Karpas-422 (cell line): ENCODE measurements at regions not wholly inside any gene's neighbourhood (a gene's known extent, or its start where the extent isn't known, plus 50 kb on each side); places are given as distances from the start of the nearest gene placed in this dataset.

ENCODE experiments used
- DNase-seq: peaks from one replicate; pipeline ENCODE4 v3.0.0-alpha.2; 2015
- H2AFZ ChIP-seq: fragments of 200-600 bp; sonication (generic); 2 replicates; pipeline ENCODE4 v1.6.1; 2014; ENCODE audit warnings: antibody characterized with exemption, low read length, mixed read lengths
- H3K27ac ChIP-seq: fragments of 200-600 bp; sonication (generic); 2 replicates; pipeline ENCODE4 v1.5.1; 2014; ENCODE audit warnings: mild to moderate bottlenecking, low read length, moderate library complexity
- H3K27me3 ChIP-seq: fragments of 200-600 bp; sonication (generic); 2 replicates; pipeline ENCODE4 v1.6.1; 2014; ENCODE audit warnings: low read length, mixed read lengths
- H3K36me3 ChIP-seq: fragments of 200-600 bp; sonication (generic); 2 replicates; pipeline ENCODE4 v1.6.1; 2014; ENCODE audit warnings: low read length, mixed read lengths; ENCODE audit not compliant: insufficient read depth
- H3K4me1 ChIP-seq: fragments of 200-600 bp; sonication (generic); 2 replicates; pipeline ENCODE4 v1.6.1; 2014; ENCODE audit warnings: mild to moderate bottlenecking, low read length, mixed read lengths
- H3K4me2 ChIP-seq: fragments of 200-600 bp; sonication (generic); 2 replicates; pipeline ENCODE4 v1.6.1; 2014; ENCODE audit warnings: low read length, low read depth, mild to moderate bottlenecking; ENCODE audit not compliant: poor library complexity, severe bottlenecking
- H3K4me3 ChIP-seq: fragments of 200-600 bp; sonication (generic); 2 replicates; pipeline ENCODE4 v1.5.1; 2014; ENCODE audit warnings: mild to moderate bottlenecking, antibody characterized with exemption, low read length, mixed read lengths
- H3K79me2 ChIP-seq: fragments of 200-600 bp; sonication (generic); 2 replicates; pipeline ENCODE4 v1.6.1; 2014; ENCODE audit warnings: mild to moderate bottlenecking, low read length, mixed read lengths
- H3K9ac ChIP-seq: fragments of 200-600 bp; sonication (generic); 2 replicates; pipeline ENCODE4 v1.6.0; 2014; ENCODE audit warnings: low read length
- H3K9me2 ChIP-seq: fragments of 200-600 bp; sonication (generic), shearing (Covaris generic); replicated peaks from 2 replicates; pipeline ENCODE4 v1.6.0; 2014; ENCODE audit warnings: mild to moderate bottlenecking, low read length, moderate library complexity; ENCODE audit not compliant: insufficient read depth
- H3K9me3 ChIP-seq: fragments of 300-700, 200-600 bp; sonication (generic); 2 replicates; pipeline ENCODE4 v1.6.1; 2014; ENCODE audit warnings: low read length, mixed read lengths
- H4K20me1 ChIP-seq: fragments of 200-600 bp; sonication (generic); 2 replicates; pipeline ENCODE4 v1.6.1; 2014; ENCODE audit warnings: mild to moderate bottlenecking, antibody characterized with exemption, low read length, low read depth; ENCODE audit not compliant: insufficient read depth

GRCh38 chr15:62856466-62857246 is 185.9 kb upstream of the TPM1 start:
- Histone ChIP-seq H3K27ac (no peak overlapping the region), H4K20me1 (no peaks in the 10 kb centered on the region), H3K4me3 (no peak overlapping the region), H3K36me3 (no peaks in the 10 kb centered on the region), H3K79me2 (no peaks in the 10 kb centered on the region), H3K9me3 (no peaks in the 10 kb centered on the region), H3K27me3 (no peaks in the 10 kb centered on the region), H2AFZ (no peak overlapping the region), H3K9me2 (no peaks in the 10 kb centered on the region), H3K9ac (no peak overlapping the region), H3K4me1 (no peaks in the 10 kb centered on the region), H3K4me2 (no peak overlapping the region)
- DNase-seq: no peak

GRCh38 chr15:62857411-62857853 is 185.1 kb upstream of the TPM1 start:
- Histone ChIP-seq H3K9ac (no peak overlapping the region), H4K20me1 (no peaks in the 10 kb centered on the region), H3K27ac (no peak overlapping the region), H3K4me1 (no peaks in the 10 kb centered on the region), H3K27me3 (no peaks in the 10 kb centered on the region), H3K36me3 (no peaks in the 10 kb centered on the region), H3K4me3 (no peak overlapping the region), H3K79me2 (no peaks in the 10 kb centered on the region), H3K9me2 (no peaks in the 10 kb centered on the region), H2AFZ (no peak overlapping the region), H3K9me3 (no peaks in the 10 kb centered on the region), H3K4me2 (no peak overlapping the region)
- DNase-seq: no peak

GRCh38 chr15:62858343-62858742 is 184.2 kb upstream of the TPM1 start:
- Histone ChIP-seq H3K9me3 (no peaks in the 10 kb centered on the region), H3K4me3 (no peak overlapping the region), H3K27ac (no peak overlapping the region), H3K4me2 (no peak overlapping the region), H4K20me1 (no peaks in the 10 kb centered on the region), H3K4me1 (no peaks in the 10 kb centered on the region), H2AFZ (no peak overlapping the region), H3K79me2 (no peaks in the 10 kb centered on the region), H3K9ac (no peak overlapping the region), H3K36me3 (no peaks in the 10 kb centered on the region), H3K27me3 (no peaks in the 10 kb centered on the region), H3K9me2 (no peaks in the 10 kb centered on the region)
- DNase-seq: no peak

GRCh38 chr15:62862717-62863116 is 179.8 kb upstream of the TPM1 start:
- Histone ChIP-seq H3K9ac (no peak overlapping the region), H3K27ac (no peak overlapping the region), H3K4me3 (no peak overlapping the region), H3K79me2 (no peaks in the 10 kb centered on the region), H3K27me3 (no peaks in the 10 kb centered on the region), H2AFZ (no peak overlapping the region), H3K9me2 (no peaks in the 10 kb centered on the region), H3K4me1 (no peaks in the 10 kb centered on the region), H3K9me3 (no peaks in the 10 kb centered on the region), H4K20me1 (no peaks in the 10 kb centered on the region), H3K36me3 (no peaks in the 10 kb centered on the region), H3K4me2 (no peak overlapping the region)
- DNase-seq: no peak

GRCh38 chr15:62866366-62866765 is 176.2 kb upstream of the TPM1 start:
- no peaks in the 10 kb centered on the region for H3K27me3 ChIP-seq
- no peak for DNase-seq
- no peaks in the 10 kb centered on the region for H3K9me3 ChIP-seq
- no peak overlapping the region for H3K9ac ChIP-seq
- H3K4me3 ChIP-seq: no peak overlapping the region
- no peak overlapping the region for H3K27ac ChIP-seq
- H3K79me2 ChIP-seq: no peaks in the 10 kb centered on the region
- no peaks in the 10 kb centered on the region for H3K4me1 ChIP-seq
- H4K20me1 ChIP-seq: no peaks in the 10 kb centered on the region
- H3K9me2 ChIP-seq: no peaks in the 10 kb centered on the region
- no peak overlapping the region for H2AFZ ChIP-seq
- no peaks in the 10 kb centered on the region for H3K36me3 ChIP-seq
- H3K4me2 ChIP-seq: no peak overlapping the region

- no peak for DNase-seq
- no peak overlapping the region for H3K27ac ChIP-seq
- no peak overlapping the region for H3K9ac ChIP-seq
- H3K27me3 ChIP-seq: no peaks in the 10 kb centered on the region
- no peak overlapping the region for H3K4me2 ChIP-seq
- H3K4me3 ChIP-seq: no peak overlapping the region
- no peaks in the 10 kb centered on the region for H3K9me2 ChIP-seq
- no peaks in the 10 kb centered on the region for H4K20me1 ChIP-seq
- H3K36me3 ChIP-seq: no peaks in the 10 kb centered on the region
- H3K4me1 ChIP-seq: no peaks in the 10 kb centered on the region
- no peak overlapping the region for H2AFZ ChIP-seq
- H3K79me2 ChIP-seq: no peaks in the 10 kb centered on the region
- H3K9me3 ChIP-seq: no peaks in the 10 kb centered on the region
Observed at GRCh38 chr15:62867844-62868243, 174.7 kb upstream of the TPM1 start.

- H3K27me3 ChIP-seq: no peaks in the 10 kb centered on the region
- H3K27ac ChIP-seq: no peak overlapping the region
- no peaks in the 10 kb centered on the region for H3K4me1 ChIP-seq
- H3K79me2 ChIP-seq: no peaks in the 10 kb centered on the region
- H3K4me3 ChIP-seq: no peak overlapping the region
- H3K4me2 ChIP-seq: no peak overlapping the region
- H3K36me3 ChIP-seq: no peaks in the 10 kb centered on the region
- no peaks in the 10 kb centered on the region for H4K20me1 ChIP-seq
- DNase-seq: no peak
- no peak overlapping the region for H3K9ac ChIP-seq
- no peak overlapping the region for H2AFZ ChIP-seq
- no peaks in the 10 kb centered on the region for H3K9me2 ChIP-seq
- no peaks in the 10 kb centered on the region for H3K9me3 ChIP-seq
Observed at GRCh38 chr15:62868507-62868906, 174.0 kb upstream of the TPM1 start.

- no peak overlapping the region for H3K9ac ChIP-seq
- H4K20me1 ChIP-seq: no peaks in the 10 kb centered on the region
- H2AFZ ChIP-seq: no peak overlapping the region
- no peak overlapping the region for H3K4me3 ChIP-seq
- H3K27me3 ChIP-seq: no peaks in the 10 kb centered on the region
- no peak for DNase-seq
- H3K79me2 ChIP-seq: no peaks in the 10 kb centered on the region
- H3K9me2 ChIP-seq: no peaks in the 10 kb centered on the region
- H3K36me3 ChIP-seq: no peaks in the 10 kb centered on the region
- H3K4me1 ChIP-seq: no peaks in the 10 kb centered on the region
- no peak overlapping the region for H3K4me2 ChIP-seq
- no peak overlapping the region for H3K27ac ChIP-seq
- H3K9me3 ChIP-seq: no peaks in the 10 kb centered on the region
Observed at GRCh38 chr15:62869116-62869515, 173.4 kb upstream of the TPM1 start.
